NCI-H1436 (cell line): ENCODE measurements at regions not wholly inside any gene's neighbourhood (a gene's known extent, or its start where the extent isn't known, plus 50 kb on each side); places are given as distances from the start of the nearest gene placed in this dataset.

ENCODE experiments used
- DNase-seq: peaks from one replicate; lab custom pipeline; 2025; lab: John Stamatoyannopoulos, UW

DNA sequence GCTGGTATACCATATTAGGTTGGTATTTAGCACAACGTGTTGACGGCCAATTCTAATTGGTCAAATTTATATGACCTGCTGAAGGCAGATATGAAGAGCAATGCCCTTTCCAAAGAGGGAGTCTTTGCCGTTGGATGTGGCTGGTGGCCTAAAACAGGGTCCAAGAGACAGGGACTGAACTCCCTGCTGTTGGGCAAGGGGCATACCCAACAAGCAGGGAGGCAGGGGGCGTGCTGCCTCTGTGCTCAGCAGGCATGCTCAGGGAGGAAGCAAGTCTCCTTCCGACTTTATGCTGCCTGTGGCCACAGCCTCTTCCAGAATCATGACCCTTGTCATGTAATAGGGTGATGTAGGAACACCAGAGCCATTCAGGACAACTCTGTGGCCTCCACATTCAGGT, 167.7 kb upstream of the NPVF start:
- DNase-seq: no peak

DNA sequence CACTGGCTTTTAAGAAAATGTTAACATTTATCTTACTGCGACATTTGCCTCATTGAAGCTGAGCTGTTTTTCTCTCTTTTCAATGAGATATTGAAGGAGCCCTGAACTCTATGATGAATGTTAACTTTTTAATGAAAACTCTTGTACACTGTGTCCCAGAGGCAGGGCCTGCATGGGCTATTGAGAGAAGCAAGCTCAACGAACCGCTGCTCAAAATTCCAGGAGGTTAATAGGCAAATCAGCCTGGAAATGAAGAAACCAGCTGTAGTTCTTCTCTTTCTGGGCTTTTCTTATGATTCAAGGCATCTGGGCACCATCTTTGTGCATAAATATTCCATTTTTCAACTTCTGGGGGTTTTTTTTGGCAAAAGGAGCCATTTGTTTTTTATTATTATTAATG, 168.4 kb upstream of the NPVF start:
- DNase-seq: no peak

DNA sequence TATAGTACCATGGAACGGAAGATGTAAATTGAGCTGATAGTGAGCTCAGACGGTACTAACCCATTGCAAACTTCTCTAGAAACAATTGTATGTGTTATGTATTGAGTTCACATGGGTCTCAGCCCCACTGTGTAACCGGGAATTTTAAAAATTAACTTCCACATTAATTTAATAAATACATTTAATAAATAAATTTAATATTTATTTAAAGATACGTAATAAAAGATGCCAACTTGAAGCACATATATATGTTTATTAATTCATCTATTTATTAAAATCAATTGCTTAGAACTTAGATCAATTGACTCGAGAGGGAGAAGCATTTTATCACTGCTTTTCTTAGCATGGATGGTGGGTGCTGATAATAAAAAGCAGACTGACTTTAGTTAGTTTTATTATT, 170.1 kb upstream of the NPVF start:
- no peak for DNase-seq

DNA sequence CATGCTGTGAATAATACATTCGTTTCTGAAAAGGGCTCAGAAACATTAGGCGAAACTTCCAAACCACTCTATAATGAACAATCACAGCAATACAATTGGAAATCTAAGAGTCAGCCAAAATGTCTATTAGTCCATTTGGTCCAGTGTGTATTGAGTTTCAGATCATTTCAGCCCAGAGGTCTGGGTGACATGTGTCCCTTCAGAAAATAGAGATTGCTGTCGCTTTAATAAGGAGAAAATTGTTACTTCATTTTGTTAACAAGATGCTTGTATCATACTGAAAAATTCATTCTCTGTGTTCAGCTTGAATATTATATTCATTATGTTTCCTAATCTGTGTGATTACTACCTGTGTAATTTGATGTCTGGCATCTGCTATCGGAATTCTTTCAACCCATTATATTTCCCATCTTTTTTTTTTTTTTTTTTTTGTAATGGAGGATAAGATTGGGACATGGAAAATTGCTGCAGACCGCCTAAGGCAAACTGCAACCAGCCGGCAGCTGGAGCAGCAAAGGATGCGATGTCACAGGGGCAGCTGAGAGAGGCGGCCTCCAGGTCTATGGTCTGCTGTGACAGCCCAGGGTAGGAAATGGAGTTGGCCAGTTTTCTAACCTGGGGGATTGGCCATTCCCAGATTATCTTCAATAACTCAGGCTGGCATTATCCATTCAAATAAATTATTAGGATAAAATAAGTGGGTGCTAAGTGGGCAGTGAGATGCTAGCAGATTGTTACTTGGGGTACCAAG, 170.9 kb upstream of the NPVF start:
- DNase-seq: no peak

DNA sequence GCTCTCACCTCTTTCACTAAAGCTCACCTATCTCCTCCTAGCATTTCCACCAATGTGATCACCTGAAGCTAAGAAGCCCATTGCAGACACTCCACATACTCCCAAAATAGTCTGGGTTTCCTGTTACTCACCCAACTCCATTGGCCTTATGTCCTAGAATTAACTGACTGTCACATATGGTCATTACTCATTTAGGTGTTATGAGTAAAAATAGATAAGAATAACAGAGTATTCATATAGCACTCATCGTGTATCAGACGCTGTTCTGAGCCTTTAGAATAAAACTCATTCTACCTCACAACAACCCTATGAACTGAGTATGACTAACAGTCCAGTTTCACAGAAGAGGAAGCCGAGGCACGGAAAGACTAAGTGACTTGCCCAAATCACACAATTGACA, 174.2 kb upstream of the NPVF start:
- no peak for DNase-seq

DNA sequence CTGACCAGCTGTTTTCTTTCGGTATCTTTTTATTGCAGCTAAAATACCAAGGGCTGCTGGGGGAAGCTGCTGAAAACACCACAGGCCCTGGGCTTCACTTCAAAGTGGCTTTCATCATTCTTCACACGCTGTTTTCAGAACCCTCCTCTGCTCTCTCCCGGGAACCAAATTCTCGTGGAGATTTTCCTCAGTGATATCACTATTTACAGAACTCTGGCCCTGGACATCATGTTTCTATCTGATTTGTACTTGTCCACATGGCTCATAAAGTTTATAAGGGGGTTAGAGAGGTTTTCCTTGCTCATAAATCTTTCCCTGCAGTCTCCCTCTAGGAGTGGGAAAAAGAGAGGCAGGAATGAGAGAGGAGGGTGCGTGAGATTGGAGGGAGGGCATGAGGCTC, 177.4 kb upstream of the NPVF start:
- no peak for DNase-seq

DNA sequence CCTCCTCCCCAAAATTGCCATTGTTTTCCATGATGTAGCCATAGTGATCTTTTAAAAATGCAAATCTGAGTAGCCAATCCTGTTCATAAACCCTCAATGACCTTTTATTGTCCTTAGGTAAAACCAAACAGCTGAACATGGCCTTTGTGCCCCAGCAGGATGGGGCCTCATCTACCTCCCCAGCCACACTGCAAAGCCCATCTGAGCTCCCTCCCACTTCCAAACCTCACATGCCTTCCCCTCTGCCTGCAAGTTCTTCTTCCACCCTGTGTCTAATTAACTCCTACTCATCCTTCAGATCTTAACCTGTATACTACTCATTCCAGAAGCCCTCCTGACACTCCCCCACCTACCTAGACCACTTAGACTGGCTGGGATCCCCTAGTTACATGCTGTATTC, 178.8 kb upstream of the NPVF start:
- DNase-seq: no peak

DNA sequence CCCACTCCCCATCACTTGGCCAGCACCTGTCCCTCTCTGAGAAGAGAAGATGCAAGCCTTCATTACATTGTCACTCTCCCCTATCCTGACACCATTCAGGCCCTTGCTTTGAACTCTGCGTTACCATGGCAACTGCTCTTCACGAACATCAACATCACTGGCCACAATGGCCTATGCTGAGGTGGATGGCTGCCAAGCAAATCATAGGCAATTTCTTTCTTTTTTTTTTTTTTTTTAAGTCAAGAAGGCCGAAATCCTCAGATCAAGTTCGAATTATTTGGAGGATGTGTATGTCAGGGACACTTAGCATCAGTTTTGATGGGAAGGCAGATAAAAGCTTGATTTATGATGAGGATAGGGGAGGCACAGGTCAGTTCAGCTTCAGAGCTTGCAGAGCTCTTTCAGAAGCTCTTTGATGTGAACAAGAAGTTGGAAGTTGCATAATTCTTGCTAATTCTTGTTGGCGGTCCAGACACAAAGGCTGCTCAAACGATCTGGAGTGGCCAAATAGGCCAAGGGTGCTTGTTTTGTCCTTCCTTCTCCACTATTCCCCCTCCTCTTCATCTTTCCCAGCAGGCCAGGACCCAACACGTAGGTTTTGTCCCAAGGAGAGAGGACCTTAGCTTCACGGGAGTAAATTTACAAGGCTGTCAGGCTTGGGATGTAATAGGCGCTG, 179.9 kb upstream of the NPVF start:
- no peak for DNase-seq

DNA sequence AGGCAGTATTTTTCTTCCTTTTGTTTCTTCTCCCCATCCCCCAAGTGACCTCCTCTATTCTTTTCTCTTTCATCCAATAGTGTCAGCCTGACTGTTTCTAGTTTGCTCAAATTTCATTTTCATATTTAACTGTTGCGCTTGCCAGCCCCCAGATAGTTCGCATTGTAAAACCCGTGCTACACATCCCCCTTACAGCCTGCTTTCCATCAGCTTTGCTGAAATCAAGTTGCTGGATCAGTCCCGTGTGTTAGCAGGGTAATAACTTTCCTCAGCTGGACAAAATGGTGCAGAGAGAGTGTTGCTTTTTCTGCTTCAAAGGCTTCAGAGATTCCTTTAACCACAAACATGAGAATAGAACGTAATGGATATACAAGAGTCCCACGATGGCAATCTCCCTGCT, 180.6 kb upstream of the NPVF start:
- DNase-seq: no peak

DNA sequence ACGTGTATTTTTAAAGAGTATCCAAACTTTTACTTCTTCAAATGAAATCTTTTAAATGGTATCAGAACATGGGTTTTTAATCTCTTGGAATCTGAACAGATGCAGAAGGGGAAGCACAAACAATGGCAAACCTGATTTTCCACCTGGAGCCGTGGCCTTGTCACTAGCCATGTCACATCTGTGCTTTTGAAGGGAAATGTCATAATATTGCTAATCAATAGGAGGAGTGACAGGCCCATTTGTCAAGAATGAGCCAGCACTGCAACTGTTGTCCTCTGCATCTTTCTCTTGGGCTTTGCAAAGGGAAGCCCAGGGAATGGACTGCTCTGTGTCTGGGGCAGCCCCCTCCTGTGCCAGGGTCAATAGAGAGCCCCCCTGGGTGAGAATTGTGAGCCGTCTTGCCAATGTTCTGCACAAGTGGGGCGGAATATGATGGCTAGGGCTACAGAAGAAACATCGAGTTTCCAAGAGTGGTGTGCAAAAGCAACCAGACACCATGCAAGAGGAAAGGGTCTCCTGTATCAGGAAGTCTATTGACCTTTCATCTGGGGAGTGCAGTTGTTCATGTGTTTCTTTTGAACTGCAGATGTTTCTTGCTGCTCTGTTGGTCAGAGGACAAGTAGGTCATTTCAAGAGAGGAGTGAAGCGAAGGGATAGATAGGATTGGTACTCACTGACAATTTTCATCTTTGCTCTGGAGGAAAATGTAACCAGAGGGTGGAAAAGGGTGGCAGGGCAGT, 181.8 kb upstream of the NPVF start:
- DNase-seq: no peak

DNA sequence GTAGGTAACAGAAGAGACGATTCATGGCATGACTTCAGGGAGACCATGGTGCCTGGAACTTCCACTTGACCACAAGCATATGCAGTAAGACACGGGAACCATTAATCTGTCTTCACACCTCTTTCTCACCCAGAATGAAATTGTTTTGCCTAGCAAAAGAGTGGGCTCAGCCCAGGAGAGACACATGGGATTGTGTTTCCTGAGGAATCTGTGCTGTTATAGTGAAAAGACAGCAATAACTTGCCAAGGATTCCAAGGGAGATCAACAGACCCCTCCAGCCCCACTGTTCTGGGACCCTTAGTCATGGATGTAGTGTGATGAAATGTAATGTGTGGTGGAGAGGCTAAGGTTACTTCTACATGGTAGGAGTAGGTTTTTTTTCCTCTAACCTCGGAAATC, 192.5 kb upstream of the NPVF start:
- DNase-seq: no peak

DNA sequence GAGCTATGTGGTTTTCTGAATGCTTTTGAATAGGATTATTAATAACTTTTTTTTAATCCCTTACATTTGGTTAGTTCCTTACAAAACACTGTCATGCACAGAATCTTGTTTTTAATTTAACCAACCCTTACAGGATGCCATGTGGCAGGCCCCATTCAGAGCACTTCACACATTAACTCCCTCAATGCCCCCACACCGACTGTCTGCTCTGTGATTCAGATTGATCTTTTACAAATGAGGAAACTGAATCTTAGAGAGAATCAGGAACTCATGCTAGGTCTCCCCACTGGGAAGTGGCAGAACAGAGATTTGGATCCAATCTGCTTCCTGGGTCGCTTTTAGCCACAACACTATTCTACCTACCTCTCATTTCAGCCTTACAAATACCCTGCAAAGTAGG, 195.8 kb upstream of the NPVF start:
- DNase-seq: no peak

DNA sequence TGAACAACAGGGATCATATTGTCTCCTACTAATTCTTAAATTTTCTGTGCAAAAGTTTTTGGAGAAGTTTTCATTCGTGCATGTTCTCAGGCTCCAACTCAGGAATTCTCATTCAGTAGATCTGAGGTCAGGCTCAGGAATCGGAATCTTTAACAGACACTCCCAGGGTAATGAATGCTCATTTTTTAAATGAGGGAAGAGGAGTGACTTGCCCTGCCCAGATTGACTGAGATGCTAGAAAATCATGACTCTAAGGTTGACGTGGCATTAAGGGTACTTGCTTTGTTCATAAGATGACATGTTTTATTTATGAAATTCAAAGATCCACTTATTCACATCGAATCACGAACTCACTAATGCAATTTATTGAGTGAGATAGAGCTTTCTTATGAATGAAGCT, 196.6 kb upstream of the NPVF start:
- DNase-seq: no peak

DNA sequence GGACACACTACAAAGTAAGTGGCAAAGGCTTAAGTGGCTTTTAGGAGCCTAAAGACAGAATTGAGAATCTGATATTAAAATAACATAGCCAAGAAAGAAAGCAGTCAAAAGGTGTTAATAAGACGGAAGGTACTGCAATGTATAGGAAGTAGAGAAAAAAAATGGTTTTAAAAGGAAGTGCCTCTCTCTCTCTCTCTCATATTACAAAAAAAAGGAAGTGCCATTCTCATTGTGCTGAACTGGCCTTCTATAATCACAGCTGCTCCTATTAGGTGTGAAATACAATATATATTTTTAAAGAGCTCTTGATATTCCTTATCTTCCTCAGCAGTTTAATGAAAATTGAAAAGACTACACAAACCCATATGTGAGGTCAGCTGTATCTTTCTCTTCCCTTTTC, 199.4 kb upstream of the NPVF start:
- DNase-seq: no peak

DNA sequence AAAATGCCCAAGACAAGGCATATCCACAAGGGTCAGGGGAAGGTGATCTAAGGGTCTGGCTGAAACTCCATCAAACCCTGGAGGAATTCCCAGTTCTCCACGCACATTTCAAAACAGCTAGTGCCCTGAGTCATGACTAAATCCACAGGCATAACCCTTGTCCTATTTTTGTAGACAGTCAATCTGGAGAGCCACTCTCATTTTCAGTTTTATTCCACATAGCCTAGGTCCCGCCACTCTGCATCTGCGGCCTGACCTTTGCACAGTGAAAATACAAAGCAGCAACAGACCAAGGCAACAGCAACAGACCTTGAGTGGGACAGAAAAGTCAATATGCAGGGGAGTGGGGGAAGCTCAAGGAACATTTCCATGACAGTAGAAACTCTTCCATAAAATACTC, 201.4 kb upstream of the NPVF start:
- DNase-seq: no peak

DNA sequence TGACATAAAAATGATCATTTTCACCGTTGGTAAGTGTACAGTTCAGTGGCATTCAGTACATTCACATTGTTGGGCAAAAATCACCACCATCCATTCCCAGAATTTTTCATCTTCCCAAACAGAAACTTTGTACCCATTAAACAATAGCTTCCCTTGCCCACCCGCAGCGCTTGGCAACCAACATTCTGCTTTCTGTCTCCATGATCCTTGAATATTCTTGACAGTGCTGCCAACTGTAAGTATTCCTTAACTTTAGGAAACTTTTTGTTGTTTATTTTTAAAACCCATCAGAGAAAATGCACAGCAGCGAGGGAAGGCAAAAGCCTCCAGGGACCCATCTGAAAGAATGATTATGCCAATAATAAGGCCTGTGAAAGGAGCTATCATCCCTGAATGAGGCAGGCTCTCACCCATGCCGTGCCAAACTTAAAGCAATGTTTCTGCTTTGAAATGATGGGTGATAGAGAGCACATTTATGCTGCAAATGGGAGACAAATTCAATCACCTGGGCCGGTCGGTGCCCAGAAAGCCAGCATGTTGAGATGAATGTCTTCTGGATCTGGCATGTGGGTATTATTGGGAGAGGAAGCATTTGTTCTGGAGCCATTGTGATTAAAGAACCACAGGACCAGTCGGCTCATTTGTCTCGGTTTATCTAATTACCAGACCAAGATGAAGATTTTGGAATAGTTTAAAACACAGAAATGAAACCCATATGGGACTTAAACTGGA, 202.1 kb upstream of the NPVF start:
- no peak for DNase-seq

DNA sequence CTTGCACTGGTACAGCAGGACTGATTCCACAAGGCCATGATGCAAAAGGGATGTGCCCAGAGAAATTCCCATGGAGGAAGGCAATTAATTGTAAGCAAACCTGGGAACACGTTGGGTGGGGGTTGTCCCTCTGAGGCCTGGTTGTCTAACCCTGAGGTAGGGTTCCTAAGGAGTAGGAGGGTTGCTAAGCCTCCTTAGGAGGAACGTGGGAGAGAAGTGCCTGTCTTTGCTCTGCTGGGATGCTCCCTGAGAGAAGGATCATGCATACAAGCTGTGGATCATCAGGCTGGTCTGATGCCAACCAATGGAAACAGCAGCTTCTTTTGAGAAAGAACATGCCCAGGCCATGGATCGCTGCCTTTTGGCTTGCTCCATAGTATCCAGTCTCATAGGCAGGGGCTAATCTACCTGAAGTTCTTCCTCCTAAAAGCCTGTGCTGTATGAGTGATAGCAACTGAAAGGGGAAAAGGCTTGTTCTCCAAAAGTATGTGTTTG, 203.7 kb upstream of the NPVF start:
- DNase-seq: no peak

DNA sequence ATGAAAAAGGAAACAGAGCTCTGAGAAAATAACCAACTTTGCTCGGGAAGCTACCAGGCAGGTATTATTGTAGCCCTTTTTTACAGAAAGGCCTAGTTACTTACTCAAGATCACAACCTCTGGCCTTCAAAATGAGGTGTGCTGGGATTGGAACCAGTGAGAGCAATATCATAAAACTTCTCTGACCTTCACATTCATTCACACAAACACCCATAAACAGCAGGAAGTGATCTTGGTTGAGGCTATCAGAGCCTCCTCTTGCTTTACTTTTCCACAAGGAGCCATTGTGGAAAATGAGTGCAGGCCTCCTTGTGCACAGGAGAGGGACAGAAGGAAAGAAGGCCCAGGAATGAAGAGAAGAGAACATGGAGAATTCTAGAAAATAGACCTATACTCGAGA, 204.5 kb upstream of the NPVF start:
- no peak for DNase-seq

DNA sequence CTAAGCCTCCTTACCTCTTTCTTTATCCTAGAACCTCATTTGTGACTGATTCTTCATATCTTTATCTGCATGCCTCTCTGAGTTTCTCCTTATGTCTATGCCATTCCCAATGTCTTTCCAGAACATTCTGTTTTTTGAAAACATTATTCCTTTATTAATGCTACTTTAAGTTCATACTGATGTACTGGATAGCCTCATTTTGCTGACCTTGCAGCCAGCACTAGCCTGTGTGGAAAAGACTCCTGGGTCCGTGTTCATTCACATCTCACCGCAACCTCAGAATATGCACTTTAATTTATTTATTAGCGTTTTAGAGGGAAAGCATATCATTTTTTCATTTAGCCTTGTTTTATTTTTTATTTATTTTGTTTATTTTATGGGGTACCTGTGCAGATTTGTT, 208.1 kb upstream of the NPVF start:
- DNase-seq: no peak

DNA sequence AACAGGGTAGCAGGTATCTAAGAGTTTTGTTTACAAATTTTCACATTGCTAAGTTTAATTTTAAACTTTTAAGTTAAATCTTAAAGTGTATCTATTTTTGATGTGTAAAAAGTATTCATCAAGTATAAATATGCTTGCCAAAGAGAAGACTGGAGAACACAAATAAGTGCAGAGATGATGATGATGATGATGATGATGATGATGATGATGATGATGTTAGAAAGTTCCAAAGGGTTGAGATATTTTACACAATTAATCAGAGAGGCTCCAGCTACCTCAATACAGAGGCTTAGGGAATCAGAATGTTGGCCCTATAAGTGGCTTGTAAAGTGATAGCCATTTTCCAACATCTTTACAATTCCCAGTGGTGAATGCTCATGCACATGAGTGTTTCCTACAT, 209.0 kb upstream of the NPVF start:
- DNase-seq: no peak

DNA sequence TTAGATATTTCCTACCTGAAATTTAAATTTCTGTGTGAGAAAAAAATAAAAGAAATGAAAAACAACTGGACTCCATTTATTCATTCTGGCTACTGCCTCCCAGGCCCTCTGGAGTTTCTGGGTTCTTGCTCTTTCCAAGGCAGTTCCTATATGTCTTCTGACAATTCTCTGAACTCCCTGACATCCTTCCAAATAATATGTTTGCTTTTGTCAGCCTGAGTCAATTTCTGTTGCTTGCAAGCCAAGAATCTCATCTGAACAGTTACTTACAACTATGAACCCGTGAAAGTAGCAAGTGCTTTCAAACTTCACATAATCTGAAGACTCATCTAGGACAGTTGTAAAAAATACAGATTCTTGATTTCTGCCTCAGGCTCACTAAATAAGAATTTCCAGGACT, 216.7 kb upstream of the NPVF start:
- no peak for DNase-seq

DNA sequence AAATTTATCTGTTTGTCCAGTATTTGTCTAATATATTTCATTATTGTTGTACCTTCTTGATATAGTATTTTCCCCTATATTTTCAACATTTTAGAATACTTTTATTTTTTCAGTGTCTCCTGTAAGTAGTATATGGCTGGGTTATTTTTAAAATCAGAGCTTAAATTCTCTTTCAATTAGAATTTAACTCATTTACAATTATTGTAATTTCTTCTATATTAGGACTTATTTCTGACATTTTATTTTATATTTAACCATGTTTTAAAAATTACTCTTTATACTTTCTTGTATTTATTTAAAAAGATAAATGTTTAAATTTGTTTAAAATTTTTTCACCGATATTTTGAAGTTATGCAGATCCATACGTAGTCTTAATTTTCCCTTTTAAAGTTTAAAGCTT, 220.0 kb upstream of the NPVF start:
- no peak for DNase-seq

DNA sequence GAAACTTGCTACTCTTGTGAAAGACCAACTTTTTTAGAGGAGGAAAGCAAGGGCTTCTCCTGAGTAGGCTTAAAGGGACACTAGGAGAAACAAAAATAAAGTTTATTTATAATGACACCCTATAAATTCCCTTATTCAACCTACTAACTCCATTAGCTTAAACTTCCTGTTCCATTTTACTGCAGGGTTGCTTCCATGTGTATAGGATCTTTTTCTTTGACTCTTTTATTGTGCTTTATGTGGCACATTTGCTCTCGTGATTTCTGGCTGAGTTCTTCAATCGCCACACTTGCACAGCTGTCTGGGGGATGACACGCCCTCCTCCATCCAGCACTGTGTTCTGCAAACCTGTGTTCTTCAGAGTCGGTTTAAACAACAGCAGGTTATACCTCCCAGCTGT, 225.7 kb upstream of the NPVF start:
- no peak for DNase-seq
